ENCODE measurements at regions not wholly inside any gene's neighbourhood (a gene's known extent, or its start where the extent isn't known, plus 50 kb on each side); places are given as distances from the start of the nearest gene placed in this dataset.

GRCh38 chr5:103703617-103704016 lies 141.0 kb upstream of the NUDT12 start (continued):
- TF ChIP-seq POLR2AphosphoS5 (IDR thresholded peaks at IDR 0.05; ENCODE audit: low read depth, low read length): no peak
- TF ChIP-seq EP300 (IDR thresholded peaks at IDR 0.05; ENCODE audit: borderline replicate concordance in 1 of 2, low read depth in 1 of 2, low read length in 1 of 2): peak in 1 of 2 experiments; percentile 76; a peak in 1 of 4 replicates
- no peak for TF ChIP-seq ZBTB33 (IDR thresholded peaks at IDR 0.05; ENCODE audit: borderline replicate concordance, low read depth)

GRCh38 chr5:103693517-103693916 lies 130.9 kb upstream of the NUDT12 start:
- WGBS (ENCODE audit: low lambda C conversion rate): 62% methylated on average over 2 of the region's 2 CpGs
- H3K4me2 ChIP-seq: no peak overlapping the region
- no peaks in the 10 kb centered on the region for H3K27me3 ChIP-seq (ENCODE audit: insufficient read depth)
- no peaks in the 10 kb centered on the region for H3K9me3 ChIP-seq
- no peaks in the 10 kb centered on the region for H3K36me3 ChIP-seq (replicated peaks in 1 of 2; ENCODE audit: control insufficient read depth in 1 of 2, insufficient read depth in 2 of 2, low read length in 1 of 2)
- H3K9ac ChIP-seq: no peak overlapping the region
- ChIA-PET CTCF (interaction anchor here (1.3 kb wide), 1 partner anchor 106 kb away, joined by 3 read pairs; no protein-coding TSS in a partner anchor), POLR2A (no interaction called here)
- no peak for DNase-seq
- no peaks in the 10 kb centered on the region for H3K9me2 ChIP-seq
- no peak overlapping the region for H3K4me3 ChIP-seq (ENCODE audit: low read depth in 2 of 2, low read length in 1 of 2)
- TF ChIP-seq GABPA (IDR thresholded peaks at IDR 0.05; ENCODE audit: low read depth): no peak
- no peaks in the 10 kb centered on the region for H4K20me1 ChIP-seq (ENCODE audit: insufficient read depth)
- no peaks in the 10 kb centered on the region for H3K79me2 ChIP-seq (ENCODE audit: insufficient read depth)
- no peaks in the 10 kb centered on the region for H3K4me1 ChIP-seq (ENCODE audit: control insufficient read depth in 1 of 2, insufficient read depth in 2 of 2, low read depth in 1 of 2, low read length in 1 of 2)
- H2AFZ ChIP-seq (ENCODE audit: low read depth): no peak overlapping the region
- H3K27ac ChIP-seq (ENCODE audit: low read depth in 2 of 2, low read length in 1 of 2): no peak overlapping the region
- no peaks in the 10 kb centered on the region for H3F3A ChIP-seq (replicated peaks; ENCODE audit: insufficient read depth)

GRCh38 chr5:103690676-103691075 lies 128.1 kb upstream of the NUDT12 start:
- no peak overlapping the region for H3K4me3 ChIP-seq (ENCODE audit: low read depth in 2 of 2, low read length in 1 of 2)
- H3K27ac ChIP-seq (ENCODE audit: low read depth in 2 of 2, low read length in 1 of 2): no peak overlapping the region
- TF ChIP-seq NFIC (IDR thresholded peaks at IDR 0.05; ENCODE audit: borderline replicate concordance) (no peak), ZBTB33 (IDR thresholded peaks at IDR 0.05; ENCODE audit: borderline replicate concordance, low read depth) (no peak), EP300 (IDR thresholded peaks at IDR 0.05; ENCODE audit: borderline replicate concordance in 1 of 2, low read depth in 1 of 2, low read length in 1 of 2) (no peak), MEF2A (IDR thresholded peaks at IDR 0.05; ENCODE audit: borderline replicate concordance, low read depth) (no peak), NRF1 (IDR thresholded peaks at IDR 0.05; ENCODE audit: low read depth, low read length) (no peak), MXI1 (IDR thresholded peaks at IDR 0.05; ENCODE audit: low read depth, low read length) (no peak), FOXM1 (IDR thresholded peaks at IDR 0.05; ENCODE audit: low read depth) (no peak), YY1 (IDR thresholded peaks at IDR 0.05; ENCODE audit: low read depth) (no peak), CTCF (IDR thresholded peaks at IDR 0.05) (no peak)
- 50% methylated on average over 1 of the region's 1 CpG for WGBS (ENCODE audit: low lambda C conversion rate)
- ChIA-PET POLR2A (no interaction called here), CTCF (no interaction called here)
- H3K9me2 ChIP-seq: no peaks in the 10 kb centered on the region
- H3K79me2 ChIP-seq (ENCODE audit: insufficient read depth): no peaks in the 10 kb centered on the region
- no peaks in the 10 kb centered on the region for H4K20me1 ChIP-seq (ENCODE audit: insufficient read depth)
- no peaks in the 10 kb centered on the region for H3F3A ChIP-seq (replicated peaks; ENCODE audit: insufficient read depth)
- H3K36me3 ChIP-seq (replicated peaks in 1 of 2; ENCODE audit: control insufficient read depth in 1 of 2, insufficient read depth in 2 of 2, low read length in 1 of 2): no peaks in the 10 kb centered on the region
- DNase-seq: no peak
- H3K9ac ChIP-seq: no peak overlapping the region
- H3K4me1 ChIP-seq (ENCODE audit: control insufficient read depth in 1 of 2, insufficient read depth in 2 of 2, low read depth in 1 of 2, low read length in 1 of 2): no peaks in the 10 kb centered on the region
- no peak overlapping the region for H2AFZ ChIP-seq (ENCODE audit: low read depth)
- H3K4me2 ChIP-seq: no peak overlapping the region
- no peaks in the 10 kb centered on the region for H3K27me3 ChIP-seq (ENCODE audit: insufficient read depth)
- no peaks in the 10 kb centered on the region for H3K9me3 ChIP-seq
